RWPE2 (cell line): ENCODE measurements at regions not wholly inside any gene's neighbourhood (a gene's known extent, or its start where the extent isn't known, plus 50 kb on each side); places are given as distances from the start of the nearest gene placed in this dataset.

ENCODE experiments used
- ATAC-seq: fragments of 200-7000 bp; cut with Tn5 transposase; 3 replicates; pipeline ENCODE4 v1.9.1; 2021; ENCODE audit warnings: low read depth
- DNase-seq: peaks from one replicate; pipeline ENCODE4 v3.0.0-alpha.2; 2020; ENCODE audit warnings: low spot score
- H3K27ac ChIP-seq: fragments of 450-650 bp; 2 replicates; pipeline ENCODE4 v1.5.1; 2017; ENCODE audit warnings: mild to moderate bottlenecking; ENCODE audit not compliant: poor library complexity, severe bottlenecking
- H3K27me3 ChIP-seq: fragments of 250-450 bp; sonication (Bioruptor Pico); 2 replicates; pipeline ENCODE4 v1.5.1; 2021; ENCODE audit warnings: mild to moderate bottlenecking, moderate library complexity; ENCODE audit not compliant: insufficient read depth, poor library complexity, severe bottlenecking
- H3K36me3 ChIP-seq: fragments of 250-450 bp; sonication (Bioruptor Pico); 2 replicates; pipeline ENCODE4 v1.5.1; 2020; ENCODE audit warnings: low read depth, mild to moderate bottlenecking, moderate library complexity
- H3K4me1 ChIP-seq: fragments of 250-450 bp; sonication (Bioruptor Pico); 2 replicates; pipeline ENCODE4 v1.5.1; 2021; ENCODE audit warnings: mild to moderate bottlenecking, moderate library complexity; ENCODE audit not compliant: insufficient read depth, poor library complexity, severe bottlenecking
- H3K4me3 ChIP-seq: fragments of 250-450 bp; sonication (Bioruptor Pico); 2 replicates; pipeline ENCODE4 v1.5.1; 2021; ENCODE audit warnings: mild to moderate bottlenecking, moderate library complexity; ENCODE audit not compliant: severe bottlenecking
- H3K9me3 ChIP-seq: fragments of 250-450 bp; sonication (Bioruptor Pico); 2 replicates; pipeline ENCODE4 v1.5.1; 2021; ENCODE audit warnings: mild to moderate bottlenecking, moderate library complexity; ENCODE audit not compliant: severe bottlenecking
- CTCF ChIP-seq: fragments of 450-650 bp; IDR thresholded peaks from one replicate; pipeline ENCODE4 v1.5.1; 2017; ENCODE audit warnings: mild to moderate bottlenecking, moderate library complexity; ENCODE audit not compliant: poor library complexity, severe bottlenecking

- ATAC-seq (no peak), DNase-seq (no peak)
- Histone ChIP-seq H3K4me1 (no peaks in the 10 kb centered on the region), H3K27ac (no peak overlapping the region), H3K36me3 (no peaks in the 10 kb centered on the region), H3K27me3 (no peaks in the 10 kb centered on the region), H3K9me3 (no peaks in the 10 kb centered on the region), H3K4me3 (no peak overlapping the region)
- TF ChIP-seq CTCF, result no peak
These were observed 633.9 kb downstream of the BCL11A start for GRCh38 chr2:59919579-59919978.

- no peak for TF ChIP-seq CTCF
- no peak for DNase-seq
- H3K4me1 ChIP-seq, result no peaks in the 10 kb centered on the region
- H3K27me3 ChIP-seq, result no peaks in the 10 kb centered on the region
- no peak overlapping the region for H3K27ac ChIP-seq
- H3K4me3 ChIP-seq, result no peak overlapping the region
- no peak for ATAC-seq
- H3K9me3 ChIP-seq, result no peaks in the 10 kb centered on the region
- H3K36me3 ChIP-seq, result no peaks in the 10 kb centered on the region
These were observed 641.4 kb downstream of the BCL11A start for GRCh38 chr2:59912042-59912441.

GRCh38 chr2:59910166-59910565 is 643.3 kb downstream of the BCL11A start:
- Histone ChIP-seq H3K36me3 (no peaks in the 10 kb centered on the region), H3K9me3 (no peaks in the 10 kb centered on the region), H3K4me1 (no peaks in the 10 kb centered on the region), H3K4me3 (no peak overlapping the region), H3K27me3 (no peaks in the 10 kb centered on the region), H3K27ac (no peak overlapping the region)
- TF ChIP-seq CTCF, result no peak
- ATAC-seq, result no peak
- no peak for DNase-seq

GRCh38 chr2:59909147-59909546 is 644.3 kb downstream of the BCL11A start:
- Histone ChIP-seq H3K9me3 (no peaks in the 10 kb centered on the region), H3K27ac (no peak overlapping the region), H3K4me1 (no peaks in the 10 kb centered on the region), H3K27me3 (peaks cover 2% of the 10 kb centered on the region), H3K4me3 (no peak overlapping the region), H3K36me3 (no peaks in the 10 kb centered on the region)
- ATAC-seq (no peak), DNase-seq (no peak)
- no peak for TF ChIP-seq CTCF

- no peak overlapping the region for H3K27ac ChIP-seq
- no peak for TF ChIP-seq CTCF
- no peaks in the 10 kb centered on the region for H3K9me3 ChIP-seq
- no peaks in the 10 kb centered on the region for H3K36me3 ChIP-seq
- DNase-seq, result no peak
- H3K4me1 ChIP-seq, result no peaks in the 10 kb centered on the region
- no peak overlapping the region for H3K4me3 ChIP-seq
- no peak for ATAC-seq
- peaks cover 16% of the 10 kb centered on the region for H3K27me3 ChIP-seq
These were observed 647.7 kb downstream of the BCL11A start for GRCh38 chr2:59905731-59906130.
